ENCODE measurements at regions not wholly inside any gene's neighbourhood (a gene's known extent, or its start where the extent isn't known, plus 50 kb on each side); places are given as distances from the start of the nearest gene placed in this dataset.
A peak's percentile ranks its signal among the peaks of the same experiment; 100 is the strongest.

DNA sequence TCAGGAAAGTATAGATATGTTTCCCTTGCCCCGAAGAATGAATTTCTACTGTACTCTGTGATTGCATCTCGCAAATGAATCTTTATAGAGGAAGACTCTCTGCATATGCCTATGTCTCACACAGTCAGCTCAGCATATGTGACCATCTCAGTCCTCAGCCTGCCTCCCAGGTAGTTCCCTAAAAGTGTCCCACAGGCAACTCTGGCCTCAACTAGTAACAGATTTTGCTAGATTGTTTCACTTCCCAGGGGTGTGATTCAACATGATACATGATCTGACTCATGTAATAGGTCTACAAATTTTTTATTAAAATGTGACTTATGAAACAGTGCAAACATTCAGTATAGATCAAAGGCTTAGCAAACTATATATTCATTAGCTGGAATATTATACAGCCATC lies 296.6 kb upstream of the CRIM1 start:
- ChIA-PET POLR2A (ENCODE audit: low non-redundant PET) (no interaction called here), CTCF (no interaction called here)
- Histone ChIP-seq H3K4me3 (ENCODE audit: low read depth, low read length, poor library complexity, severe bottlenecking) (no peak overlapping the region), H3K4me1 (ENCODE audit: insufficient read depth, low read length, poor library complexity, severe bottlenecking) (no peaks in the 10 kb centered on the region), H3K36me3 (ENCODE audit: insufficient read depth, low read length, poor library complexity, severe bottlenecking) (no peaks in the 10 kb centered on the region), H3K9me3 (ENCODE audit: low read depth, low read length, poor library complexity, severe bottlenecking) (no peaks in the 10 kb centered on the region), H3K27ac (ENCODE audit: low read depth, low read length, poor library complexity, severe bottlenecking) (peak overlapping the region; percentile 9), H3K27me3 (replicated peaks; ENCODE audit: insufficient read depth, low read depth, low read length, poor library complexity) (no peaks in the 10 kb centered on the region)
- intact Hi-C loops (cut with micrococcal nuclease; ENCODE audit: unreplicated experiment) = no loop called here
- BruUV-seq (replicated peaks) = no TSS peak
- TF ChIP-seq EZH2 (IDR thresholded peaks at IDR 0.05; ENCODE audit: borderline replicate concordance, low read depth, low read length, poor library complexity, severe bottlenecking) = no peak
- TF ChIP-seq, protein P1, sequence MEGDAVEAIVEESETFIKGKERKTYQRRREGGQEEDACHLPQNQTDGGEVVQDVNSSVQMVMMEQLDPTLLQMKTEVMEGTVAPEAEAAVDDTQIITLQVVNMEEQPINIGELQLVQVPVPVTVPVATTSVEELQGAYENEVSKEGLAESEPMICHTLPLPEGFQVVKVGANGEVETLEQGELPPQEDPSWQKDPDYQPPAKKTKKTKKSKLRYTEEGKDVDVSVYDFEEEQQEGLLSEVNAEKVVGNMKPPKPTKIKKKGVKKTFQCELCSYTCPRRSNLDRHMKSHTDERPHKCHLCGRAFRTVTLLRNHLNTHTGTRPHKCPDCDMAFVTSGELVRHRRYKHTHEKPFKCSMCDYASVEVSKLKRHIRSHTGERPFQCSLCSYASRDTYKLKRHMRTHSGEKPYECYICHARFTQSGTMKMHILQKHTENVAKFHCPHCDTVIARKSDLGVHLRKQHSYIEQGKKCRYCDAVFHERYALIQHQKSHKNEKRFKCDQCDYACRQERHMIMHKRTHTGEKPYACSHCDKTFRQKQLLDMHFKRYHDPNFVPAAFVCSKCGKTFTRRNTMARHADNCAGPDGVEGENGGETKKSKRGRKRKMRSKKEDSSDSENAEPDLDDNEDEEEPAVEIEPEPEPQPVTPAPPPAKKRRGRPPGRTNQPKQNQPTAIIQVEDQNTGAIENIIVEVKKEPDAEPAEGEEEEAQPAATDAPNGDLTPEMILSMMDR (conservative IDR thresholded peaks at IDR 0.05; ENCODE audit: low read depth, low read length) = no peak
- peak; percentile 7 for DNase-seq (ENCODE audit: low spot score)

DNA sequence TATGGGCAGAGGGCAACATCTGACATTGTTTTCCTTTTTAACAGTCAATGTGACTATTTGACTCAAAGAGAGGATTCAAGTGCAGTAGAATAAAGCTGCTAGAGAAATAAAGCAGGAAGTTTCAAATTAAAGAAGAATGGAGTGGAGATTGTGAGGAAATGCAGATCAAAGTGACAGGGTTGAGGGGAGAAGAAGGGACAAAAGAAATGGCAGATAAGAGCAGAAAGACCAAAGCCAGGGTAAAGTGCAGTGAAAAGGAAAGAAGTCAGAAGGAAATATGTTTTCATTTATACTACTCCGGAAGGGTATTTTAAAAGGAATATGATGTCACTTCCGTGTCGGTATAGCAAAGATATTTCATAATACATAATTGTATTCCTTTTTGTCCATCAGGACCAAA lies 297.5 kb upstream of the CRIM1 start:
- no peak for TF ChIP-seq EZH2 (IDR thresholded peaks at IDR 0.05; ENCODE audit: borderline replicate concordance, low read depth, low read length, poor library complexity, severe bottlenecking)
- TF ChIP-seq, protein P1 (conservative IDR thresholded peaks at IDR 0.05; ENCODE audit: low read depth, low read length) = no peak
- BruUV-seq (replicated peaks) = no TSS peak
- Histone ChIP-seq H3K27me3 (replicated peaks; ENCODE audit: insufficient read depth, low read depth, low read length, poor library complexity) (no peaks in the 10 kb centered on the region), H3K36me3 (ENCODE audit: insufficient read depth, low read length, poor library complexity, severe bottlenecking) (no peaks in the 10 kb centered on the region), H3K4me3 (ENCODE audit: low read depth, low read length, poor library complexity, severe bottlenecking) (no peak overlapping the region), H3K27ac (ENCODE audit: low read depth, low read length, poor library complexity, severe bottlenecking) (peak overlapping the region; percentile 9), H3K4me1 (ENCODE audit: insufficient read depth, low read length, poor library complexity, severe bottlenecking) (no peaks in the 10 kb centered on the region), H3K9me3 (ENCODE audit: low read depth, low read length, poor library complexity, severe bottlenecking) (no peaks in the 10 kb centered on the region)
- DNase-seq (ENCODE audit: low spot score) = peak; percentile 69
- POLR2A ChIA-PET (ENCODE audit: low non-redundant PET) = no interaction called here
- CTCF ChIA-PET = no interaction called here
- intact Hi-C loops (cut with micrococcal nuclease; ENCODE audit: unreplicated experiment) = no loop called here

DNA sequence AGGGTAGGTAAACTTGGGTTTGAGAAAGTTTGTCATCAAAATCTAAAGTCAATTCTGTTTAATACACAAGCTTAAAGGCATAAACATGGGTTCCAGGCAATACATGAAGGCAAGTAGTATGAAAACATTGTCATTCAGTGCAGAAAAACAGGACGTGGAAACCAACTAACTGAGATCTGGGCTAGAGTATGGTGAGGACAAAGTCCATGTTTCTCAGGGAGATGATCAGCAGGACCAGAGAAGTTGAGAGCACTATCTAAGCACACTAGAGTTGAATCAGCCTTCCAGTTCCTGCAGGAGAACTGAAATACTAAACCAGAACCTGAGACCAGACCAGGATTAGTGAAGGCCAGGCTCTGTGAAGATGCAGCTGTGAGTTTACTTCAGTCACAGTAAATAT lies 302.8 kb upstream of the CRIM1 start:
- H3K4me1 ChIP-seq (ENCODE audit: insufficient read depth, low read length, poor library complexity, severe bottlenecking) = no peaks in the 10 kb centered on the region
- H3K4me3 ChIP-seq (ENCODE audit: low read depth, low read length, poor library complexity, severe bottlenecking) = no peak overlapping the region
- no peaks in the 10 kb centered on the region for H3K36me3 ChIP-seq (ENCODE audit: insufficient read depth, low read length, poor library complexity, severe bottlenecking)
- POLR2A ChIA-PET (ENCODE audit: low non-redundant PET) = no interaction called here
- H3K27ac ChIP-seq (ENCODE audit: low read depth, low read length, poor library complexity, severe bottlenecking) = no peak overlapping the region
- TF ChIP-seq, protein P1 (conservative IDR thresholded peaks at IDR 0.05; ENCODE audit: low read depth, low read length) = no peak
- no peak for TF ChIP-seq EZH2 (IDR thresholded peaks at IDR 0.05; ENCODE audit: borderline replicate concordance, low read depth, low read length, poor library complexity, severe bottlenecking)
- intact Hi-C loops (cut with micrococcal nuclease; ENCODE audit: unreplicated experiment) = no loop called here
- no peak for DNase-seq (ENCODE audit: low spot score)
- CTCF ChIA-PET = no interaction called here
- H3K9me3 ChIP-seq (ENCODE audit: low read depth, low read length, poor library complexity, severe bottlenecking) = no peaks in the 10 kb centered on the region
- no peaks in the 10 kb centered on the region for H3K27me3 ChIP-seq (replicated peaks; ENCODE audit: insufficient read depth, low read depth, low read length, poor library complexity)
- BruUV-seq (replicated peaks) = no TSS peak
